TTC549 (cell line): ENCODE measurements at regions not wholly inside any gene's neighbourhood (a gene's known extent, or its start where the extent isn't known, plus 50 kb on each side); places are given as distances from the start of the nearest gene placed in this dataset.

Experiments used
- FAIRE-seq: peaks from 2 replicates; lab custom pipeline; 2012; peaks lifted over from hg19 to GRCh38; lab: Jason Lieb, UNC

DNA sequence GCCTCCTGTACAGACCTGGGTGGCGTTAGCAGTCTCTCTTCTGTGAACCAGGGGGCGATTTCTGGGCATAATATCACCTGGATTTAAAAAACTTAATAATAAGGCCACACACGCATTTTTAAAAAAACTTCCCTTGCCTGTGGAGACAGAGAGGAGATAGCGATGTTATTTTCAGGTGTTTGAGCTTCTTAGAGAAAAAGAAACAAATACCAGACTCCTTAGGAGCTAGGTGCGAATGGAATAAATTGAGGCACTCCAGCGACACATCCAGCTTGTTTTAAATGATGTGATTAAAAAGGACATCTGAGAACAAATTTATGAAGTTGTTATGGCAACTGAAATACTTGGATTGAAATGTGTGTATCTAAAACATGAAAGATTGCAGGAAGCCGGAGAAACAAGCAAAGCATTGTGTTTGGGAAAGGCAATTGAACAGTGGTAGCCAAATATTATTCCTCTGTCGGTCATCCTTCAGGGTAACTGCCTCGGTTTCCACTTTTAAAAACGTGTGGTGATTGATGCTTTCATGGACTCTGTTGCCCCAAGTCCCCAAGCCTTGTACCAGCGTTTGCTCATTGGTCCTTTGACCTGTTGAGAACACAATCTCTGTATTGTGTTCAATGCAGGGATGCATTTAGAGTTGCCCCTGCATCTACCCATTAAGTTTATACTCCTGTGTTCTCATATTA, 158.7 kb downstream of the TM9SF2 start:
- FAIRE-seq, result no peak

DNA sequence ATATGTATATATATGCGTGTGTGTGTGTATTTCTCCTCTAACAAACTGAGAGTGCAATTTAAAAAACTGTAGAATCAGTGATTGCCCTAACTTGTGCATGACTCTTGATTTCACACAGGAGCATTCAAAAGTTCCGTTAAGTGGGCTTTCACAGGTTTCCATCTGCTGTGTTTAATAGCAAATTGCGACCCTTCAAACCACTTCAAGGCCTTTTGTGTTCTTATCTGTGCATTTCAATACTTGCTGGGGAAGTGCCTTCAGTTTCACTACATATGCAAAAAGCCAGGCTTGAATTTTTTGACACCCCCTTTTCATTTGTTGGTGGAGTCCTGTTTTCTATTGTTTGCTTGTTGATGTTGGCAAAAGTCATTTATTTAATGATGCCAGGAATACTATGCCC, 158.0 kb downstream of the TM9SF2 start:
- FAIRE-seq, result no peak

- FAIRE-seq, result peak; percentile 77
Measured at GRCh38 chr13:99658261-99658991, 157.2 kb downstream of the TM9SF2 start.

DNA sequence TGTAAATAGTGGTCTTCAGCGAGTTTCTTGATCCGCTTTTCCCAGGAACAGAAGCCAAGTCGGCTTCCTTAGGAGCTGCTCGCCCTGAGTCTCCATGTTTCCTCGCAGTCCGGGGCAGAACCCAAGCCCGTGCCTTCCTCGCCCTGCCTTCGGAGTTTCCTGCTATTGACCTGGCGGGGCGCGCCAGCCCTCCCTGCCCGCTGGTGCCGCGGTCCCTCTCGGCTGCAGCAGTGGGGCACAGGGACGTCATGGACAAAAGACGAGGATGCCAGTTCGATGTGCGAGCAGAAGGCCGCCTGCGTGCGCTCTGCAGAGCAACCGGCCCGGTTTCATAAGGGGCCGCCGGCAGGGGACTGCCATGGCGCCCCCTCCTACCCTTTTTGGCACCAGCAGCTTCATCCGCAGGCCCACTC, 156.6 kb downstream of the TM9SF2 start:
- FAIRE-seq, result no peak

- no peak for FAIRE-seq
Measured at GRCh38 chr13:99656844-99657381, 155.6 kb downstream of the TM9SF2 start.

GRCh38 chr13:99656092-99656745, 154.9 kb downstream of the TM9SF2 start:
- peak; percentile 77 for FAIRE-seq

DNA sequence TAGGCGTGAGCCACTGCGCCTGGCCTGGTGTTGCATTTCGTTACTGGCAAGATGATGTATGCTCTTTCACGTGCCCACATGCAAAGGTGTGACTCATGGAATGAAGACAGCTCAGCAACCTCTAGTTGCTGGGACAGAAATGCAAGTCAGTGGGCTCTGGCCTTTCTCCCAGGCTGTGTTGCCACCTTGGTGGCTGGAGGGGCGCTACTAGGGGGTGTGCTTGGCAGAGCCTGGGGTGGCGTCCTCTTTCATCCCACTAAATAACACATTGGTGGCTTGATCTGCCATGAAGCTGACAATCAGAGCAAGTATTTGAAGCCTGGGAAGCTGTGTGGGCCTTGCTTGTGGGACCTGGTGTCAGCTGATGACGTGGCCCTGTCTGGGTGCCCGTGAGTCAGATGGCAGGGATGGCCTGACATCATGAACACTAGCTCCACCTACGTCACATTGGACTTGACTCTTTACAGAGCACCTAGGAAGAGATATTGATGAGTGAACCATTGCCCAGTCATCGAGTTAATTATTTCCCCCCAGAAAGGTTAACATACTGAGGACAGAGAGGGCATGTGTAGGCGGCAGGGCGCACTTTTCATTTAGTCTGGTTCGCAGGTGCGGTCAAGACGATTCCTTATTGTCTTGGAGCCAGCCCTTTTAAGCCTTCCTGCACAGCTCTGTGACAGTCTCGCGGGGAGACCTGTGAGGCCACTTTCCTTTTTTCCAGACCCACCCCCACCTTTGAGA, 154.2 kb downstream of the TM9SF2 start:
- FAIRE-seq, result no peak

- no peak for FAIRE-seq
Measured at GRCh38 chr13:99654076-99654475, 152.8 kb downstream of the TM9SF2 start.

DNA sequence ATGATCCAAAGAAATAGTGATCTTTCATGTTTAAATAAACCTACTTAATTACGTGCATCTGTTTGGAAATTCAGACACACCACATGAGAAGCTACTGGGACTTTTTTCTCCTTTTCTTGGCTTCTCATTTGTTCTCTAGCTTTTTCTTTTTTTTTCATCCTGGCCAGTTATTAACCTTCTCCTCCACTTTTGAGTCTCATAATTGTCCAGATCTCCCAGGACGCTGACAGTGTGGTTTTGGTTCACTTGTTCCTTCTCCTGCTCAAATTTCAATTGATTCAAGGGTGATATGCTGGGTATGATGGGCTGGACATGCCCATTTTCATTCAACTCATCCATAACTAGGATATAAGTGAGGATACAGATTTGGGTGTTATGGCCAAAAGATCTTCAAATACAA, 152.3 kb downstream of the TM9SF2 start:
- FAIRE-seq, result no peak

- no peak for FAIRE-seq
Measured at GRCh38 chr13:99652901-99653300, 151.6 kb downstream of the TM9SF2 start.

- no peak for FAIRE-seq
Measured at GRCh38 chr13:99652141-99652540, 150.9 kb downstream of the TM9SF2 start.

GRCh38 chr13:99651016-99651415, 149.7 kb downstream of the TM9SF2 start:
- FAIRE-seq, result no peak

DNA sequence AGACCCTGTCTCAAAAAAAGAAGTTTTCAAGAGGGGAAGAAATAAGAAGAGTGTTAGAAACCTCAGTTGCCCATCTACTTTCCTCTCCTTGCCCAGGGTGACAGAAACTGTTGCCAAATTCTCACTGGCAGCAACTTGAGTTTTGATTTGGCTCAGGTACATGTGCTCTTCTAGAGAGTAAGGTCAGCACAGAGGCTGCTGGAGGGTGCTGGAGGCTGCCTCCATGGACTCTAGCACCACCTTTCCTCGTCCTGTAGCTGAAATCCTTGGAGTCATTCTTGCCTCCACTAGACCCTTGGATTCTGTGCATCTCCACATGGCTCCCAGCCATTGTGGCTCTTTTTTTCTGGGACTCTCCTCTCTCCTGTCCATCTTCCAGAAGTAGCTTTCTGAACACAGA, 149.1 kb downstream of the TM9SF2 start:
- no peak for FAIRE-seq

DNA sequence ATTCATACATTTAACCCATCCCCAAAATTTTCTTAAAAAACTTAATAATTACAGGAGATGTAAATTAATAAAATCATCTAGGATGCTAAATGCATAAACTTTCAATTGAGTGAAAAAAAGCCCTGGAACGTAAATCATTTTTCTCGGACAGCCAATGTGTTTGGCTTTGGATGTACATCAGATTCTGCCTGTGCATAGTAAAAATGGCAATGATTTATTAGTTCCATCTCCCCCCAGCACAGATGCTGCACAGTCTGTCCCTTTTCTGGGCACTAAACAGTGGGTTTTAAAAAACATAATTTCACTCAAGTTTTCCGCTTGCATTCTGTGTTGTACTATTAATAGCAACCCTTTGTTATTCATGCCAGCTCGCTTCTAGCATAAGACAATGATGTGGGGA, 147.7 kb downstream of the TM9SF2 start:
- FAIRE-seq, result no peak

- FAIRE-seq, result no peak
Measured at GRCh38 chr13:99648066-99648665, 146.9 kb downstream of the TM9SF2 start.

DNA sequence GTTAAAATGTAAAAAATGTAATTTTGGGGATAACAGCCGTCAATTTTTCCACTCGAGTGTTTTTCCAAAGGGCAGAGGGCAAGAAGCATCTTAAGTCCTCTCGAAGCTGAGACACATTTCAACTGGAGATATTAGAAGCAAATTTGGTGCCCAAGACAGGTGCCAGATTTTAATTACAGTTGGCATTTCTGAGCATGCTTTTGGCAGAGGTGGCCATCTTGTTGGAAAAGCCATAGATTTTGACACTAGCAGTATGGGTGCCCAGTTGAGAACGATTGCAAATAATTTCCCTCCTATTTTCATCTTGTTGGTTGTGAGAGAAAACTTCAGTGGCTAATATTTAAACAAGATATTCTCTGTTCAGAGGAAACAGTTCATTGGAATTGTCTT, 146.3 kb downstream of the TM9SF2 start:
- no peak for FAIRE-seq

DNA sequence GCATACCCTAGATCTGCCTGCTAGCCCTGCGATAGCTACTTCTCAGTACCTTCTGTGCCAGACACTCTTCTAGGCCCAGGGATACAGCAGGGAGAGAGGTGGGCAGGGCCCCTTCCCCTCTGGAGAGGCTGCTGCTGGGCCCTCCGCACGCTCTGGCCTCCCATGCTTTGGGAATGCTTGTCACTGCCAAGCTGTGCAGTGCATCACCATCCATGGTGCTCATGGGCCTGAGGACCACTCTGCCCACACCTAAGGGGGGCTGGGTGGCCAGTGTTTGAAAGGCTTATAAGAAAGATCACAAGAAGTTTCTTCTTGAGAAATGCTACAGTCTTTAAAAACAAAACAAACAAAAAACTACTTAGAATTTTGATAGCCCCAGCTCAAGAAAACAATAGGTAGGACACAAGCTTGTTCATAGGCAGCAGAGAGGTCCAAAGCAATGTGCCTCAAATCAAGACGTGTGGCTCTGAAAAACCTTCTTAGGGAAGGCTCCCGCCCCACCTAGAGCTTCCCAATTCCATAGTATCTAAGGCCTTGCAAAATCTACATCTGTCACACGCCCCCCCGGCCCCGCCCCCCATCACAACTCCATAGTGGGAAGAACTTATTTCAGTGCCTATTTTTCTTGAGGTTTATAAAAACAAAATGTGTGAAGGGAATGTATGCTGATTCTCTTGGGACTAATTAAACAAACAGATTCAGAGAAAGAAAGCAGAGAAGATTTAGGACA, 145.8 kb downstream of the TM9SF2 start:
- FAIRE-seq, result no peak

GRCh38 chr13:99642841-99643240, 141.6 kb downstream of the TM9SF2 start:
- no peak for FAIRE-seq

DNA sequence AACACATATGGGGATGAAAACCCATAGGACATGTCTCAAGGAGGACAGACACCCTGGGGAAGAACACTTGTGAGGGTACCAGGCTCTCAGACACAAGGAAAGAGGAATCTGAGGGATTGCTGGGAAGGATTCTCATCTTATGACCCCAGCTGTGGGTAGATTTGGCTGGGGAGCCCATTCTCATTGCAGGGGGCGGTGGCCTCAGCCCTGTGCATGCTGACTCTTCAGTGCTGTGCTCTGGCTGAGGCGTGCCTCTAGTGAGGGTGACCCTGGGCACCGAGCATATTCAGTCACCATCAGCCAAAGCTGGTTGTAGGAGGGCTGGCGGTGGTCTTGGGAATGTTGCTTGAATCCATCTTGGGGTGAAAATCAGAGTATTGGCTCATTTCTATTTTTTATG, 140.7 kb downstream of the TM9SF2 start:
- FAIRE-seq, result no peak

- no peak for FAIRE-seq
Measured at GRCh38 chr13:99640260-99640659, 139.0 kb downstream of the TM9SF2 start.

GRCh38 chr13:99639126-99639525, 137.9 kb downstream of the TM9SF2 start:
- FAIRE-seq, result no peak
